HG02642 (cell line): ENCODE measurements at regions not wholly inside any gene's neighbourhood (a gene's known extent, or its start where the extent isn't known, plus 50 kb on each side); places are given as distances from the start of the nearest gene placed in this dataset.
"Not testable (repeated sequence)": the region's sequence is repeated elsewhere in the genome, so short reads cannot be mapped to it uniquely, and the experiment has no call there.

Source experiments
- ATAC-seq: cut with Tn5 transposase; IDR thresholded peaks from one replicate; pipeline ENCODE4 v1.9.1; 2021; ENCODE audit warnings: mild to moderate bottlenecking; ENCODE audit not compliant: unreplicated experiment, poor library complexity

DNA sequence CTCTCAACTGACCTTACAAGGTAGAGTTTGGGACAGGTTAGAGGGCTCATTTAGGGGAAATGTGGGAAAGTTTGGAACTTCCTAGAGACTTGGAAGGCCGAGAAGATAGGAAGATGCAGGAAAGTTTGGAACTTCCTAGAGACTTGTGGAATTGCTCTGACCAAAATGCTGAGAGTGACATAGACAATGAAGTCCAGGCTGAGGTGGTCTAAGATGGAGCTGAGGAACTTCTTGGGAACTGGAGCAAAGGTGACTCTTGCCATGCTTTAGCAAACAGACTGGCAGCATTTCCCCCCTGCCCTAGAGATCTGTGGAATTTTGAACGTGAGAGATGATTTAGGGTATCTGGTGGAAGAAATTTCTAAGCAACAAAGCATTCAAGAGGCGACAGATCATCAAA, 258.9 kb upstream of the GULP1 start:
- ATAC-seq, result no peak

DNA sequence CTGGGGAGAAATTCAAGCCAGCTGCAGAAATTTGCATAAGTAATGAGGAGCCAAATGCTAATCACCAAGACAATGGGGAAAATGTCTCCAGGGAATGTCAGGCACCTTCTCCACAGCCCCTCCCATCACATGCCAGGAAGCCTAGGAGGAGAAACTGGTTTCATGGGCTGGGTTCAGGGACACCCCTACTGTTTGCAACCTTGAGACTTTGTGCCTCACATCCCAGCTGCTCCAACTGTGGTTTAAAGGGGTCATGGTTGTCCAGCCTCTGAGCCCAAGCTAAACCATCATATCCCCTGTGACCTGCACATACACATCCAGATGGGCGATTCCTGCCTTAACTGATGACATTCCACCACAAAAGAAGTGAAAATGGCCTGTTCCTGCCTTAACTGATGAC, 258.4 kb upstream of the GULP1 start:
- not testable (repeated sequence) for ATAC-seq

DNA sequence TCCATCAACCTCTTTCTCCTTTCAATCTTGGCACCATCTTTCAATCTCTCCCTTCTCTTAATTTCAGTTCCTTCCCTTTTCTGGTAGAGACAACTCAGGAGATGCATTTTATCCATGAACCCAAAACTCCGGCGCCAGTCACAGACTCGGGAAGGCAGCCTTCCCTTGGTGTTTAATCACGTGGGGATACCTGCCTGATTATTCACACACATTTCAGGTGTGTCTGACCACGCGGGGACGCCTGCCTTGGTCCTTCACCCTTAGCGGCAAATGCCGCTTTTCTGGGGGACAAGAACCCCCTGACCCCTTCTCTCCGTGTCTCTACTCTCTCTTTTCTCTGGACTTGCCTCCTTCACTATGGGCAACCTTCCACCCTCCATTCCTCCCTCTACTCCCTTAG, 257.6 kb upstream of the GULP1 start:
- ATAC-seq, result not testable (repeated sequence)

DNA sequence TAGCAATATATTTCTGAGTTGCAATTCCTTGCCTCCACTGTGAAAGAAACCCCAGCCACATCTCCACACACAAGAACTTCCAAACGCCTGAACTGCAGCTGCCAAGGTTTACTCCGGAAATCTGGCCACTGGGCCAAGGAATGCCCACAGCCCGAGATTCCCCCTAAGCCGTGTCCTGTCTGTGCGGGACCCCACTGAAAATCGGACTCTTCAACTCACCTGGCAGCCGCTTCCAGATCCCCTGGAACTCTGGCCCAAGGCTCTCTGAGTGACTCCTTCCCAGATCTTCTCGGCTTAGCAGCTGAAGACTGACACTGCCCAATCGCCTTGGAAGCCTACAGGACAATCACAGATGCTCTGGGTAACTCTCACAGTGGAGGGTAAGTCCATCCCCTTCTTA, 256.3 kb upstream of the GULP1 start:
- ATAC-seq, result not testable (repeated sequence)

DNA sequence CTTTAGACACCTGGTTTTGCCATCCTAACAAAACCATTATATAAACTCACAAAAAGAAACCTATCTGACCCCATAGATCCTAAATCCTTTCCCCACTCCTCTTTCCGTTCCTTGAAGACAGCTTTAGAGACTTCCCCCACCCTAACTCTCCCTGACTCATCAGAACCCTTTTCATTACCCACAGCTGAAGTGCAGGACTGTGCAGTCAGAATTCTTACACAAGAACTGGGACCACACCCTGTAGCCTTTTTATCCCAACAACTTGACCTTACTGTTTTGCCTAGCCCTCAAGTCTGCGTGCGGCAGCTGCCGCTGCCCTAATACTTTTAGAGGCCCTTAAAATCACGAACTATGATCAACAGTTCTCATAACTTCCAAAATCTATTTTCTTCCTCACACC, 254.9 kb upstream of the GULP1 start:
- not testable (repeated sequence) for ATAC-seq

DNA sequence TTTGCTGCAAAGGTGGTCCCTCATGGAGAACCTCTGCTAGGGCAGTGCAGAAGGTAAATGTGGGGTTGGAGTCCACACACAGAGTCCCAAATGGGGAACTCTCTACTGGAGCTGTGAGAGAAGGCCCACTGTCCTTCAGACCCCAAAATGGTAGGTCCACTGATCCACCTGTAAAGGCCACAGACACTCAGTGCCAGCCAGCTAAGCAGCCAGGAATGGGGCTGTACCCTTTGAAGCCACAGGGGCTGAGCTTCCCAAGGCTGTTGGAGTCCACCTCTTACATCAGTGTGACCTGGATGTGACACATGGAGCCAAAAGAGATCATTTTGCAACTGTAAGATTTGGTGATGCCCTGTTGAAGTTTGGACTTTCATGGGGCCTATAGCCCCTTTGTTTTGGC, 252.4 kb upstream of the GULP1 start:
- ATAC-seq, result no peak

DNA sequence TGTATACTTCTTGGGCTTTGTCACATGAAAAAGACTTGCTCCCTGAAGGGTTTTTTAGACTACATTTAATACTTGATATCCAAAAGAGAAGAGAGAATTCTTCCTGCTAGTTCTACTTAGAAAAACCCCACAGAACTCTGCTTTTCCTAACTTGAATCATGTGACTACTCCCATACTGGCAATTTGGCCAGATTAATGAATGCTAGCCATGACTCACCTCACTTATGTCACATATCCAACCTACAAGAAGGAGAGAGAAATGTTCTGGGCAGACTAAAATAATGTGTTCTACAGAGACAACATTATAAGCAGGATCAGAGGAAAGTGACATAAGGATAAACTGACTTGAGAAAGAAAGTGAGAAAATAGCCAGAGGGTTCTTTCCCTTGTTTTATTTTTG, 249.3 kb upstream of the GULP1 start:
- no peak for ATAC-seq

DNA sequence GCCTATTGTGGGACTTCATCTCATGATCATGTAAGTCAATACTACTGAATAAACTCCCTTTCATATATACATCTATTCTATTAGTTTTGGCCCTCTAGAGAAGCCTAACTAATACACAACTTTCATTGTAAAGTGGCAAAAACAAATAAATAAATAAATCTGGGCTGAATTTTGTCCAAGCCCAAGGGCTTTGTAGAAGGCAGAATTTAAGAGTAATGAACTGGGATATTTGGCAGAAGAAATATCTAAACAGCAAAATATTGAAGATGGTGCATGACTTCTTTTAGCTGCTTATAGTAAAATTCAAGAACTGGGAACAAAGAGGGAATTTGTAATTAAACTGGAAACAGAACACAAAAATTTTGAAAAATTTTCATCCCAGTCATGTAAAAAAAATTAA, 246.7 kb upstream of the GULP1 start:
- ATAC-seq, result no peak

DNA sequence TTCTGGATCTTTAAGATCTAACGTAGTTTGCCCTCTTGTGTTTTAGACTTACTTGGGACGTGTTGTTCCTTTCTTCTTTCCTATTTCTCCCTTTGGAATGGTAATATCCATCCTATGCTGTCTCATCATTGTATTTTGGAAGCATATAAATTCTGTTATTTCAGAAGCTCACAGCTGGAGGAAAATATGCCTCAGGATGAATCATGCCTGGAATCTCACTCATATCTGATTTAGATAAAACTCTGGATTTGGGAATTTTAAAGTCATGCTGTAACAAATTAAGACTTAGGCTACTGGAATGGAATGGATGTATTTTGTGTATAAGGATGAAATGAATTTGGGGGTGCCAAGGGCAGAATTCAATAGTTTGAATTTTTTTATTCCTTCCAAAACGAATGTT, 245.2 kb upstream of the GULP1 start:
- no peak for ATAC-seq

DNA sequence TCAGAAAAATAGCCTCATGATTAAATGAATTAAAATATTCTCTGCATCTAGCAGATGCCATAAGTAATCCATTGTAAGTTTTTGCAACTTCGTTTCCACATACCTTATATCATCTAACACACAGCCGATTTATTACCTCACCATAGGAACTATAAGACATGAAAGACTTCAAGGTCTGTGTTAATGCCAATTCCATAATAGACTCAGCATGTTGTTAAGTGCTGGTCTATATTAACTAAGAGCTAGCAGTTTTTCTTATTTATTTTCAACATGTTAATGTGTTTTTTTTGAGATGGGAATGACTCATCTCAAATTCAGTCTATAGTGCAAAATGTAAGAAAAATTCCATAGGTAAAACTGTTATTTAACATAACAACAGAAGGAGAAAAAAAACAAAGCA, 243.9 kb upstream of the GULP1 start:
- no peak for ATAC-seq

DNA sequence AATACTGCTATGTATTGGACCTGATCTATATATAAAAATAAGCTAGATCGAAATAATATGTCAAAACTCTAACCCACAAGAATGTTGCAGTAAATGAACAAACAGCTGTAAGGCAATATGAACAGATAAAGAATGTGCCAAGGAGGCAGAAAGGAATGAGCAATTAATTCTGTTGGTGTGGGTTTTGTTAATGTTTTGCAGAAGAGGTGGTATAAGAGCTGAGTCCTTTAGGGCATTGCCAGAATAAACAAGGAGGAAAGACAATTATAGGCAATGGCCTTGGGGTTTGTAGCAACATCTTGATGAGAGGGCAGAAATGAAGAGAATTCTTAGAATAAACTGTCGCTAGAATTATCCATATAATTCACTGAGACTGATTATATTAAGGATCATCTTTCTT, 240.9 kb upstream of the GULP1 start:
- ATAC-seq, result no peak

DNA sequence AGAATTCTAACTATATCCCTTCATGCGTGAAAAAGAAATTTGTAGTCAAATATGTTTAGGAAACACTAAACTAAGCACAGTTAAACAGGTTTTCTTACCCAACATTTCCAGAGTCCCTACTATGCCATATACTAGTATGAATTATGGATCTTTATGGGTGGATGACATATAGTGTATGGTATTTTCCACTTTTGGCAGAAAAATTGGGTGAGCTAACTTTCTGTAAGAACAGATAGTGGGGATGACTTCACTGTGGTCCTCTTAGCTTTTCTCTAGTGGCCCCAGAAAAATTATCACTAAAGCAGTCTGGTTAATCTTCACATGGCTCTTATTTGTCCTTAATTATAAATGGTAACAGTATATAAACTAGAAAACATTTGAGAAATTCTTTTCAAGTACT, 240.0 kb upstream of the GULP1 start:
- no peak for ATAC-seq

DNA sequence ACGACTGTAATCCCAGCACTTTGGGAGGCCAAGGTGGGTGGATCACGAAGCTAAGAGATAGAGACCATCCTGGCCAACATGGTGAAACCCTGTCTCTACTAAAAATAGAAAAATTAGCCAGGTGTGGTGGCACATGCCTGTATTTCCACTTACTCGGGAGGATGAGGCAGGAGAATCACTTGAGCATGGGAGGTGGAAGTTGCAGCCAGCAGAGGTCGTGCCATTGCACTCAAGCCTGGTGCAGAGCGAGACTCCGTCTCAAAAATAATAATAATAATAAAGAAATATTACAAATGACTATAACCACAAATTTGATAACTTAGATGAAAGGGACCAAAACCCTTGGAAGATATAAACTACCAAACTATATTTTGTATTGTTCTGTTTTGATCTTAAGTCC, 226.3 kb upstream of the GULP1 start:
- ATAC-seq, result no peak

DNA sequence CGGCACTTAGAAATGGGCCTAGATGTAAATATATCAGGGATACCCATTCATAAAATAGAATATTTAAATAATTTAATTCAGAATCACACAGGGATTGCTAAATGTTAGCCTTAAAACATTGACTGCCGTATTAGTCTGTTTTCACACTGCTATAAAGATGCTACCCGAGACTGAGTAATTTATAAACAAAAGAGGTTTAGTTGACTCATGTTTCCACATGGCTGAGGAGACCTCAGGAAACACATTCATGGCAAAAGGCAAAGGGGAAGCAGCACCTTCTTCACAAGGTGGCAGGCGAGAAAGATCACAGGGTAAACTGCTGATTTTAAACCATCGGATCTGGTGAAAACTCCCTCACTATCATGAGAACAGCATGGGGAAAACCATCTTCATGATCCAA, 223.6 kb upstream of the GULP1 start:
- no peak for ATAC-seq

DNA sequence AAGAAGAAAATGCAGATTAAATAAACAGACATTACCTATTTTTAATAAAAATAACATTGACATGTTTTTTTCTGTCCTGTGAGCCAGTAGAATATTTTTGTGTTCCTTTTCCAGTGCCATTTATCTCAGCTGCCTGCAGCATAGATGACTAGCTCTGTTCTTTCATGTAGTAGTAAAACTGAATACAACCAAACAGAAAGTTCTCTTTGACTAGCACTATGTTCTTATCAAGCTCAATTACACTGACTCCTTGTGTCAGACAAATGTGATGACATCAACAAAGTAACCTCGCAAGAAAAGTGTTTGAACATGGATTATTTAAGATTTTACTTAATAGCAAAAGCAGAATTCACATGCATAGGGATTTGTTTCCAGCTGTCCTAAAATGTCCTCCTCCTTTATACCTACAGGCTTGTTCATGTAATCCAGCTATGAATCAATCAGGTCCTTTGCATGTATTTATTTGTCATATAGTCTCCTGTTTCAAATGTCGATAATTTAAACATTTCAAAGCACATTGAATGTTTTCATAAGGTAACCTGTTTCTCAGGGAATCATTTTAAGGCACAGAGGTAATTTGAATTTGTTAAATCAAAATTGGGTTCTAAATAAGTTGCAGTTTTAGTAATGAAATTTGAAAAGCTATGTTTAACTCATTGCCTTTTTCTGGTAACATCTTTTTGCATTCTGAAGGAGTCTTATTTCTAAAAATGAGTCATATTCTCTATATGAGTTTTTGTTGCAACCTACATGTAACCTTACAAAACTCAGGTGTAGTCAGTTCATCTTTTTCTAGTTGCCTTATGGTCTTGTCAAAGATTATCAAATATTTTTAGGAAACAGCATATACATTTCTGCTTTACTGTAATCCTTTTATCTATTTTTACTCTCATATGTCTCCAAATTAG, 215.3 kb upstream of the GULP1 start:
- peak; percentile 61 for ATAC-seq

DNA sequence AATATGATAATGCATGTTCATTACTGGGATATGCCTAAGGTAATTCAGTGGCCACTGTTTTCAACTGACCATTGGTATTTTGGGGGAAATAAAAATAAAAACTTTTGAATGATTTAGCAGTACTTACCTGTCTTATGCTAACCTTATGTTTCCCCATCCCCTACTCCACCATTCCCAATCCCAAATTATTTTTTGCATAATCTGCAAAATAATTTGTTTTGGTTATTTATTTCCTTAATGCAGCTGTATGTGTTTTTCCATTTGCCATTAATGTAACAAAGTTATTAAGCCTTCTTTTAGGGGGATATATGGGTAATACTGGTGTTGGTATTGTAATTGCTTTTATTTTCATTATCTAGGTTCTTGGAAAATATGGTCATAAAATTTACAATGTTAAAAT, 213.9 kb upstream of the GULP1 start:
- no peak for ATAC-seq

DNA sequence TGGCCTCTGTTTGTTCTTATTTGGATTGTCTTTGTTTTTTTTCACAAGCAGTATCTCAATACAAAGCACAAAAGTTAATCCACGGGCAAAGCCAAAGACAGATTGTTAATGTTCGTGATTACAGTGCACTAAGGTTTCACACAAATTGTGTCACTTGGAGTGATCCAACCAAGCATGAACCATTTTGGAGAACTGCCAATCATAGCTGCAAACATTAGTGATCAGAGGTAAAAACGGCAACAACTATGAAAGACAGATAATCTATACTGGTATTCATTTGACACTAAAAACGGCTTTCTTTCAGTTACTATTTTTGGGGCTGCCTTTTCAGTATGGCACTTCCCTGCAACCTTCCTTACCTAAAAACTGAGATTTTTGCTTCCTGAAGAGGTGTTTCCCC, 213.1 kb upstream of the GULP1 start:
- no peak for ATAC-seq

DNA sequence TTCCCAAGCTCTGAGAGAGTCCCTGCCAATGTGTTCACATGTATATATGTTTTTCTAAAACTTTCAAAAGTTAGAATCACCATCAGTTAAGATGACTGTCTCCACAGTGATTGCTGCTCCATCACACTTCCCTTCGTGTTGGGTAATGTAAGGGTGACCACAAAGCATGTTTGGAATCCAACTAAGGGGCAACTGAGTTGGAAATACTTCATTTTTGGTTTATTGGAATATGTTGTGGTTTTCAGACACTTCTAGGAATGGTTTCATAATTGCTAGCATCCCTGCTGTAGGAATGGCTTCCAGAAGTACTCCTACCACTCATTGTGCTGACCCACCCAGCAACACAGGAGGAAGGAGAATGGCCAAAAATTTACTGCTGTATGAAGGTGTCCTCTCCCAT, 212.5 kb upstream of the GULP1 start:
- ATAC-seq, result no peak

DNA sequence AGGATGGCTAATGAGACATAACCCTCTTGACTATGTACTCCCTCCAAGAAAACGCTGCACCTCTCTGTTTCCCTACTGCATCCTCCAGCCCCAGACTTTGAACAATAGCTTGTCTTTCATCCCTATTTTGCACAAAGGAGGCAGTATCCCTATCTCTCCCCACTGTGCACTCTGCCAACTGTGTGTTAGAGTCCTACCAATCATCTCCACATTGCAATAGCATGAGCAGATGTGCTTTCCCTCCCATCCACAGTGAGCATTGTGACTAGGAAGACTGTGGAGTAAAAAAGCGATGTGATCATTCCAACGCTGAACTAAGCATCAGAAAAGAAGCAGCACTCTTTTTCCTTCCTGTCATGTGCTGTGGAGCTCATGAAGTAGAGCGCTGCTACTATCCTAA, 206.3 kb upstream of the GULP1 start:
- no peak for ATAC-seq

DNA sequence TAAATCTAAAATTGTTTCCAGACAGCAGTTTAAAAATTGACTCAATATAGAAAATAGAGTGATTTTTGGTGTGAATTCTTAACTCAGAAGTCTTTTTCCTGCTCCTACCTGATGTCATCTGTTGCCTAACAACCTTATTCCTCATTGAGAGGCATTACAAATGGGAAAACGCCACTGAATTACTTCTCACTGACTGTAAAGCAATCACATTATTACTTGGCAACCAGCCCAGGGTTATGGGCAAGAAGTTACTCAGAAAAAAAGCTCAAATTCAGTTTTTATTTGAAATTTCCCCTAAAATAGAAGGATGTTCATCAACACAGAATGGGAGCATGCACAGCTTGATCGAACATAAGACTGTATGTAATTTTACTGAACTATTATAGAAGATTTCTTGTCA, 201.8 kb upstream of the GULP1 start:
- no peak for ATAC-seq

DNA sequence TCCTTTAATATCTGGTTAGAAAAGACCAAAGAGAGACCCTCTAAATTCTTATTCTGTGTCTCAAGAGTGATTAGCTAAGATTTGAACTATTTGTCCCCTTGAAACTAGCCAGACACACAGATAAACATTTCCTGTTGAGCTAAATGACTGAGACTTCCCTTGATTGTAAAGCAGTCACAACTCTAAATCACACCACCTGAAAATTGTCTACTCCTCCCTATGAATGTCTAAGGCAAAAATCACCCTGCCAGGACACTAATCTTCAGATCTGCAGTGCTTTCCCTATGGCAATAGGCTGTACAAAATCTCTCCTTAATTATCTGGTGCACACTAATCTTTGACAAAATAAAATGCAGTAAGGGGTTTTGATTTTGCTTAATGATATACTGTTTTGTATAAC, 200.5 kb upstream of the GULP1 start:
- no peak for ATAC-seq

DNA sequence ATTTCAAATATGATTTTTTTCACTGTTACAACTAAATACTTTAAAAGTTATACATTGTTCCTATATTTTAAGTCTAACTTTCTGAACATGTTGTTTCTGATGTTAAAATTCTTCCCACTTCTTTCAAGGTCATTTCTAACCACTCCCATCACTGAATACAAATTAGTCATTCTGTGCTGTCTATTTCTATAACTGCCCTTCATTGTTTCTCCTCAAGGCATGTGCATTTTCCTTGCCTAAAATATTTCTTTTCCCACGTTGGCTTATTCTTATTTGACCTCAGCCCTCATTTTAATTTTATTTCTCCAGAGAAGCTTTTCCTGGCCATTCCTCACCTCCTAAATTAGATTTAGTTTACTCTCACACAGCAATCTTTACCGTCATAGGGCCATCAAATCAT, 198.9 kb upstream of the GULP1 start:
- ATAC-seq, result no peak
